GM19397 (cell line): ENCODE measurements at regions not wholly inside any gene's neighbourhood (a gene's known extent, or its start where the extent isn't known, plus 50 kb on each side); places are given as distances from the start of the nearest gene placed in this dataset.

ENCODE experiments used
- ATAC-seq: cut with Tn5 transposase; IDR thresholded peaks from one replicate; pipeline ENCODE4 v1.9.1; 2021; ENCODE audit warnings: mild to moderate bottlenecking, moderate library complexity; ENCODE audit not compliant: unreplicated experiment

- no peak for ATAC-seq
Observed at GRCh38 chr16:61332461-61332860, 703.8 kb downstream of the CDH8 start.

- no peak for ATAC-seq
Observed at GRCh38 chr16:61324044-61324443, 712.2 kb downstream of the CDH8 start.

GRCh38 chr16:61323456-61323855 is 712.8 kb downstream of the CDH8 start:
- ATAC-seq, result no peak

GRCh38 chr16:61320791-61321190 is 715.4 kb downstream of the CDH8 start:
- no peak for ATAC-seq

- no peak for ATAC-seq
Observed at GRCh38 chr16:61313931-61314330, 722.3 kb downstream of the CDH8 start.

- ATAC-seq, result no peak
Observed at GRCh38 chr16:61309386-61309785, 726.9 kb downstream of the CDH8 start.

GRCh38 chr16:61306204-61306603 is 730.0 kb downstream of the CDH8 start:
- no peak for ATAC-seq

GRCh38 chr16:61296814-61297213 is 739.4 kb downstream of the CDH8 start:
- ATAC-seq, result no peak

GRCh38 chr16:61296305-61296704 is 739.9 kb downstream of the CDH8 start:
- ATAC-seq, result no peak

- no peak for ATAC-seq
Observed at GRCh38 chr16:61295311-61295710, 740.9 kb downstream of the CDH8 start.

GRCh38 chr16:61289141-61289540 is 747.1 kb downstream of the CDH8 start:
- no peak for ATAC-seq

GRCh38 chr16:61277849-61278248 is 758.4 kb downstream of the CDH8 start:
- ATAC-seq, result no peak

- no peak for ATAC-seq
Observed at GRCh38 chr16:61274211-61274610, 762.0 kb downstream of the CDH8 start.

GRCh38 chr16:61270726-61271125 is 765.5 kb downstream of the CDH8 start:
- ATAC-seq, result no peak

GRCh38 chr16:61263400-61263799 is 772.8 kb downstream of the CDH8 start:
- no peak for ATAC-seq

- no peak for ATAC-seq
Observed at GRCh38 chr16:61261315-61261714, 774.9 kb downstream of the CDH8 start.

- no peak for ATAC-seq
Observed at GRCh38 chr16:61246592-61246991, 789.6 kb downstream of the CDH8 start.

GRCh38 chr16:61243954-61244353 is 792.3 kb downstream of the CDH8 start:
- no peak for ATAC-seq

GRCh38 chr16:61237884-61238485 is 798.3 kb downstream of the CDH8 start:
- no peak for ATAC-seq

- no peak for ATAC-seq
Observed at GRCh38 chr16:61233713-61234112, 802.5 kb downstream of the CDH8 start.

- no peak for ATAC-seq
Observed at GRCh38 chr16:61228371-61228770, 807.9 kb downstream of the CDH8 start.

GRCh38 chr16:61215605-61216004 is 820.6 kb downstream of the CDH8 start:
- no peak for ATAC-seq

- no peak for ATAC-seq
Observed at GRCh38 chr16:61214780-61215179, 821.5 kb downstream of the CDH8 start.
